GM23248 (cell line): ENCODE measurements at regions not wholly inside any gene's neighbourhood (a gene's known extent, or its start where the extent isn't known, plus 50 kb on each side); places are given as distances from the start of the nearest gene placed in this dataset.
A peak's percentile ranks its signal among the peaks of the same experiment; 100 is the strongest.

Source experiments
- DNase-seq: peaks from one replicate; pipeline ENCODE4 v3.0.0-alpha.2; 2015
- H2AFZ ChIP-seq: fragments of 200-600 bp; sonication (generic); 2 replicates; pipeline ENCODE4 v1.6.1; 2016; ENCODE audit warnings: antibody characterized with exemption
- H3F3A ChIP-seq: fragments of 200-600 bp; sonication (generic); 2 replicates; pipeline ENCODE4 v1.6.1; 2016; ENCODE audit warnings: mild to moderate bottlenecking, antibody characterized with exemption, mixed run types; ENCODE audit not compliant: insufficient read depth
- H3K27ac ChIP-seq: fragments of 200-600 bp; sonication (generic); 2 replicates; pipeline ENCODE4 v1.5.1; 2016; ENCODE audit warnings: mild to moderate bottlenecking
- H3K27me3 ChIP-seq: fragments of 200-600 bp; sonication (generic); replicated peaks from 2 replicates; pipeline ENCODE4 v1.6.1; 2016; ENCODE audit warnings: mild to moderate bottlenecking; ENCODE audit not compliant: insufficient read depth
- H3K36me3 ChIP-seq: fragments of 200-600 bp; sonication (generic); 2 replicates; pipeline ENCODE4 v1.6.1; 2016; ENCODE audit warnings: low read depth, mild to moderate bottlenecking
- H3K4me1 ChIP-seq: fragments of 200-600 bp; sonication (generic); 2 replicates; pipeline ENCODE4 v1.6.1; 2016; ENCODE audit warnings: mild to moderate bottlenecking; ENCODE audit not compliant: insufficient read depth
- H3K4me2 ChIP-seq: fragments of 200-600 bp; sonication (generic); one replicate; pipeline ENCODE4 v1.6.1; 2016; ENCODE audit warnings: mild to moderate bottlenecking; ENCODE audit not compliant: unreplicated experiment
- H3K4me3 ChIP-seq: fragments of 200-600 bp; sonication (generic); 2 replicates; pipeline ENCODE4 v1.5.1; 2016; ENCODE audit warnings: mild to moderate bottlenecking
- H3K79me2 ChIP-seq: fragments of 200-600 bp; sonication (generic); 2 replicates; pipeline ENCODE4 v1.6.1; 2016; ENCODE audit warnings: mild to moderate bottlenecking; ENCODE audit not compliant: insufficient read depth
- H3K9ac ChIP-seq: fragments of 200-600 bp; sonication (generic); 2 replicates; pipeline ENCODE4 v1.6.1; 2016; ENCODE audit warnings: mild to moderate bottlenecking
- H3K9me2 ChIP-seq: fragments of 200-600 bp; sonication (generic); 2 replicates; pipeline ENCODE4 v1.6.1; 2016; ENCODE audit warnings: mixed run types, mild to moderate bottlenecking, moderate library complexity; ENCODE audit not compliant: insufficient read depth
- H3K9me3 ChIP-seq: fragments of 200-600 bp; sonication (generic); one replicate; pipeline ENCODE4 v1.6.1; 2017; ENCODE audit warnings: low read depth
- H4K20me1 ChIP-seq: fragments of 200-600 bp; sonication (generic); 2 replicates; pipeline ENCODE4 v1.6.0; 2016; ENCODE audit not compliant: insufficient read depth
- EZH2 ChIP-seq: fragments of 200-600 bp; sonication (generic); IDR thresholded peaks from 2 replicates; pipeline ENCODE4 v1.6.1; 2018; ENCODE audit warnings: antibody characterized with exemption, mild to moderate bottlenecking; ENCODE audit not compliant: insufficient read depth, poor library complexity, severe bottlenecking
- EZH2phosphoT487 ChIP-seq: fragments of 200-600 bp; sonication (generic); IDR thresholded peaks from 2 replicates; pipeline ENCODE4 v1.6.1; 2018; ENCODE audit warnings: antibody characterized with exemption, moderate library complexity, mild to moderate bottlenecking, low read depth; ENCODE audit not compliant: insufficient read depth
- WGBS, 2 experiments: methylation state at CpG; one replicate each; pipeline ENCODE4 v1.1.6; 2015 to 2017; ENCODE audit warnings: low lambda C conversion rate in 2 of 2, low coverage in 1 of 2; ENCODE audit errors: missing lambda C conversion rate in 2 of 2; 5-methylcytosine and 5-hydroxymethylcytosine counted together
- in situ Hi-C: fragments of 300-500 bp; cut with MboI; formaldehyde crosslinking; loops from 2 replicates; pipeline ENCODE4 v1.15.0; 2020

DNA sequence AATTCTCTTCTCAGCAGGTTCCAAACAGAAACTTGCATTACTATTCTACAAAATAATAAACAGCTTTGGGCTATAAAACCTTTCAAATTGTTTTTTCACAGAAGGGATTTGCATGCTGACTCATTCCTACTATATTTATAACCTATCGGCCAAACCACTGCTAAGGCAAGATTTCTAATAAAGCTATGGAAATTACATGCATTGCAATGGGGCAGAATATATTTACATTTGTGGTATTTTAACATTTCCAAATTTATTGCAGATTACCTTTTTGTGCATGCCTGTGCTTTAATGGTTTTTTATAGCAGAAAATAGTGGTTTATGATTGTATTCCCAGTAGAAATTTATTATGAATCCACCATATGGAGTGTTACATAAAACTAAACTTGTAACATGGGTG is 69.0 kb upstream of the NPVF start:
- Histone ChIP-seq H2AFZ (no peak overlapping the region), H3K4me1 (no peaks in the 10 kb centered on the region), H3K27ac (no peak overlapping the region), H3K36me3 (no peaks in the 10 kb centered on the region), H3F3A (no peaks in the 10 kb centered on the region), H3K9ac (no peak overlapping the region), H3K79me2 (no peaks in the 10 kb centered on the region), H3K4me3 (no peak overlapping the region), H4K20me1 (no peaks in the 10 kb centered on the region), H3K4me2 (no peak overlapping the region), H3K9me3 (no peaks in the 10 kb centered on the region), H3K9me2 (no peaks in the 10 kb centered on the region), H3K27me3 (no peaks in the 10 kb centered on the region; the same call in 1 of the 2 replicates)
- no peak for DNase-seq
- in situ Hi-C loops = no loop called here
- WGBS, 2 experiments = 21 to 22% methylated on average over 1 of the region's 1 CpG
- no peak for TF ChIP-seq EZH2
- no peak for TF ChIP-seq EZH2phosphoT487

DNA sequence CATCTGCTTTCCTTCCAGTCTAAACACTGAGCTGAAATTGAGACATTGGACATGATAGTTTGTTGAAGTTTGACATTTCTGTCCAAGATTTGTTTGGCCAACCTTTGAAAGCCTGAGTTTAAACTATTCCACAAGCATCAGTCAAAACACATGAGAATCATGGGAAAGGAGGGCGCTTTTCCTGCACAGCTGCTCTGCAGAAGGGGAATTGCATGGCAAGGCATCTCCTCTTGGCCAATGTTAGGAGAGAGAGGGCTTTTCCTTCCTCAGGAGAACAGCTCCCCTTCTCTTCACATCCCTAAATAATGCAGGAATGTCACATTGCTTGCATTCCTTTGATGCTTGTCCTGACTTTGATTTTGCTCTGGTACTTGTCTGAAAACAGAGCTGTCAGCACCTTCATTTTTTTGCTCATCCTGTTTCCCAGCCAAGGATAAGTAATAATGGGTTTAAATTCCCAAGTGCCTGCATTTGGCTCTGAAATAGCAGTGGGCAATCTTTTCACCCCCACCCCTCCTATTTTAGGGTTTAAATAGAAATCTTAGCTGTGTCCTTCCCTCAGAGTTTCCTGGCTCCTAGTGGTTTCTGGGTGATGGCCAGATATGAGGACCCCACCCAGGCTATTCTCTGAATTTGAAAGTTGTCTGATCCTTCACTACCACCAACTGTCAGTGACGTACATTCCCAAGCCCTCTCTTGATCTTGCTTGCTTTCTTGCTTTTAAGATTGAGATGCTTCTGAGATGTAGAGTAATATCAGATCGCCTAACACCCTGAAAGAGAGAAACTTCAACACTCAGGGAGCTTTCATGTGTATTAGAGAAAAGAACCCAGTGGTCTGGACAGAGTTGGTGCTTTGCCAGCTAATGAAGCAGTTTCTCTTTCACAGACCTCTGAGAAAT is 75.2 kb upstream of the NPVF start:
- WGBS, 2 experiments = 5 to 7% methylated on average over 3 of the region's 3 CpGs
- H3K4me2 ChIP-seq = no peak overlapping the region
- H3K4me1 ChIP-seq = no peaks in the 10 kb centered on the region
- no peak overlapping the region for H3K9ac ChIP-seq
- no peaks in the 10 kb centered on the region; the same call in 1 of the 2 replicates for H3K27me3 ChIP-seq
- TF ChIP-seq EZH2 (no peak), EZH2phosphoT487 (no peak)
- H3K4me3 ChIP-seq = no peak overlapping the region
- H3K9me3 ChIP-seq = no peaks in the 10 kb centered on the region
- DNase-seq = peak; percentile 3
- in situ Hi-C loops = no loop called here
- H3F3A ChIP-seq = no peaks in the 10 kb centered on the region
- H3K9me2 ChIP-seq = no peaks in the 10 kb centered on the region
- H4K20me1 ChIP-seq = no peaks in the 10 kb centered on the region
- no peak overlapping the region for H3K27ac ChIP-seq
- no peak overlapping the region for H2AFZ ChIP-seq
- no peaks in the 10 kb centered on the region for H3K79me2 ChIP-seq
- H3K36me3 ChIP-seq = no peaks in the 10 kb centered on the region

DNA sequence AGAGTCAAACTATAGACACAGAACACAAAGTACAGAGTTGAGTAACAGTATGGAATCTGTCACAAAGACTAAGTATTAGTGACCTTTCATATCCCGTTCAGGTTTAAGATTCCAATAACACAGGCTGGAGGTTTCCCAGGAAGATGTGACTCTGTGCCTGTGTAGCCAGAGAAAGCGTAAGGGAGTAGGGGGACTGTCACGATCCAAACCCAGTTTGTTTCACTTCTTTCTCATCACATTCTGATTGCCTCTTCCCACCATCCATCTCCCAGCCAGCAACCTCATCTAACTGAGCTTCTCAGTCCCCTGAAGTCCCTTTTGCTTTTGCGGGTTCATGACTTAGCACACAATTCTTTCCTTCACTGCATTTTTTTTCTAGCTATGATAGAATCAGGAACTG is 76.4 kb upstream of the NPVF start:
- TF ChIP-seq EZH2 (no peak), EZH2phosphoT487 (no peak)
- Histone ChIP-seq H3K9me3 (no peaks in the 10 kb centered on the region), H3K9me2 (no peaks in the 10 kb centered on the region), H3K4me3 (no peak overlapping the region), H2AFZ (no peak overlapping the region), H3K79me2 (no peaks in the 10 kb centered on the region), H4K20me1 (no peaks in the 10 kb centered on the region), H3K9ac (no peak overlapping the region), H3K27ac (no peak overlapping the region), H3F3A (no peaks in the 10 kb centered on the region), H3K4me1 (no peaks in the 10 kb centered on the region), H3K27me3 (no peaks in the 10 kb centered on the region; the same call in 1 of the 2 replicates), H3K36me3 (no peaks in the 10 kb centered on the region), H3K4me2 (no peak overlapping the region)
- DNase-seq = no peak
- 11 to 21% methylated on average over 4 of the region's 4 CpGs for WGBS, 2 experiments
- in situ Hi-C loops = no loop called here

DNA sequence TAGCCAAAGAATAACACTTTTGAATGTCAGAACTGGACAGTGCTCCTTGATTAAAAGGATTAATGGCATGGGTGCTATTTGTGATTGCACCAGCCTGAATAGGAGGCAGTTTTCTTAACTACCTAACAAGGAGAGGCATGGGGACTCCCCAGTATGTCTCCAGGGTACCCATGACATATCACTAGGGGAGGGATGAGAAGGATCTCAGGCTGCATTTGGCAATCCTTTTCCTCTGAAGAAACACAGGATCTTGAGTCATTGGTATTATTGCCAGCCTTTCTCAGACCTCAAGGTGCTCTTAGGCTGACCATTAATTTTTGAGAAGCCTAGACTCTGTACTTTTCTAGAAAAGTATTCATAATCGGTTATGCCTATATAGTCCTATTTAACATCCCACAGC is 77.5 kb upstream of the NPVF start:
- Histone ChIP-seq H3K9ac (no peak overlapping the region), H3K9me2 (no peaks in the 10 kb centered on the region), H3K79me2 (no peaks in the 10 kb centered on the region), H4K20me1 (no peaks in the 10 kb centered on the region), H3K27ac (no peak overlapping the region), H3K36me3 (no peaks in the 10 kb centered on the region), H3K27me3 (no peaks in the 10 kb centered on the region; the same call in 1 of the 2 replicates), H3K4me3 (no peak overlapping the region), H3K4me2 (no peak overlapping the region), H3K9me3 (no peaks in the 10 kb centered on the region), H3F3A (no peaks in the 10 kb centered on the region), H2AFZ (no peak overlapping the region), H3K4me1 (no peaks in the 10 kb centered on the region)
- no peak for TF ChIP-seq EZH2phosphoT487
- TF ChIP-seq EZH2 = no peak
- in situ Hi-C loops = no loop called here
- WGBS, 2 experiments = 79 to 100% methylated on average over 1 of the region's 1 CpG
- DNase-seq = peak; percentile 2
